HG02571 (cell line): ENCODE measurements at regions not wholly inside any gene's neighbourhood (a gene's known extent, or its start where the extent isn't known, plus 50 kb on each side); places are given as distances from the start of the nearest gene placed in this dataset.
"Not testable (repeated sequence)": the region's sequence is repeated elsewhere in the genome, so short reads cannot be mapped to it uniquely, and the experiment has no call there.

Source experiments
- ATAC-seq: cut with Tn5 transposase; IDR thresholded peaks from one replicate; pipeline ENCODE4 v1.9.1; 2021; ENCODE audit warnings: mild to moderate bottlenecking, moderate library complexity; ENCODE audit not compliant: unreplicated experiment

DNA sequence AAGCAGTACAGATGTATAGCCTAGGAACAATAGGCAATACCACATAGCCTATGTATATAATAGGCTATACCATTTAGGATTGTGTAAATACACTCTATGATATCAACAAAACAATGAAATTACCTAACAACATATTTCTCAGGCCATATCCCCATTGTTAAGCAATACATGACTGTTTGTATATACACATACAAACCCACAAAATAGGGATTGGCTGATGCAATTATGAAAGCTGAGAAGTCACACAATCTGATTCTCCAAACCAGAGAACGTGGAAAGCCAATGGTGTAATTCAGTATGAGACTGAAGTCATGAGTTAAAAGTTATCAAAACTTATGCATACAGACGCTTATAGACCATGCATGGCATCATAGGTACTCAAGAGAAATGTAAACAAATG is 700.1 kb upstream of the RAG2 start:
- no peak for ATAC-seq

DNA sequence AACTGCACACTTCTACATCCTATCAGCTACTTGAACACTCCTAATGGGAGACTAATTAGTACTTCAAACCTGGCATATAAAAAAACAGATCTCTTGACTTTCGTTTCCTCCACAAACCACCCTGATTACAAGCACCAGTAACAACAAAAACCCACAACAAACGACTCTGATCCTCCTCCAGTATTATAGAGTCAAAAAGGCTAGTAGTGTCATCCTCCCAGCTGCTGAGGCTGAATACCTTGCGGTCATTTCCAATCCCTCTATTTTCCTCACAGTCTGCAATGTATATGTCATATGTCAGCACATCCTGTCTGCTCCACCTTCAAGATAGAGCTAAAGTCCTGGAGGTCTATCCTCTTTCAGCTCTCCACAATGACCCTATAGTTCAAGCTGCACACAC is 688.9 kb upstream of the RAG2 start:
- ATAC-seq = no peak

DNA sequence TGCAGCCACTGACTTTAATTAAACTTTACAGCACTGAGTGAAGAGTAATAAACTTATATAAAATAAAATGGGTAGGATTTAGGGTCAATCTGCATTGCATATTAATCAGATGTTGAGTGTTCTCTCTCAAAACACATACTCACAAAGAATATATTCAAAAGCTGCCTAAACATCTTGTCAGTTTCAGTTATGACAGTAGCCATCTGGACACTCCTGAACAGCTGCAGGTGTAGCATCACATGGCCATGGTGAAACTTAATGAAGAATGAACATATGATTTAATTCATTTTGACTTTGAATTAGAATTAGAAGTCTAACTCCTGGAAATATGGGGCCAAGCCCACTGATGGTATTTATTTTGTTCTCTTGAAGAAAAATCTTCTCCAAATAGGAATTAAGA is 684.3 kb upstream of the RAG2 start:
- no peak for ATAC-seq

DNA sequence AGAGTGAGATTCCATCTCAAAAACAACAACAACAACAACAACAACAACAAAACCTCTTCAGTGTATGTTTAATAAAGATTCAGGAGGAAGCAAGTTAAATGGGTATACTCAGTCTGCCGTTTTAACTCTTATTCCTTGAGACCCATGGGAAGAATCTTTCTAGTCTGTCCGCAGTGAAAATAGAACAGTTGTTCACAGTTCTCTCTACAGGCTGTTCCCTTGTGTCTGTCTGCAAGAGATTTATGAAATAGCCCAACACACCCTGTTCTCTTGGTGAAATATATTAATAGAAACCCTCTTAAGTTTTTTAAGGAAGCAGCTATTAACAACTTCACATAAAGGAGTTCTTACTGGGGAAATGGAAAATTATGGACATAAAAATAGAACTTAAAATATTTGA is 682.2 kb upstream of the RAG2 start:
- ATAC-seq = no peak

DNA sequence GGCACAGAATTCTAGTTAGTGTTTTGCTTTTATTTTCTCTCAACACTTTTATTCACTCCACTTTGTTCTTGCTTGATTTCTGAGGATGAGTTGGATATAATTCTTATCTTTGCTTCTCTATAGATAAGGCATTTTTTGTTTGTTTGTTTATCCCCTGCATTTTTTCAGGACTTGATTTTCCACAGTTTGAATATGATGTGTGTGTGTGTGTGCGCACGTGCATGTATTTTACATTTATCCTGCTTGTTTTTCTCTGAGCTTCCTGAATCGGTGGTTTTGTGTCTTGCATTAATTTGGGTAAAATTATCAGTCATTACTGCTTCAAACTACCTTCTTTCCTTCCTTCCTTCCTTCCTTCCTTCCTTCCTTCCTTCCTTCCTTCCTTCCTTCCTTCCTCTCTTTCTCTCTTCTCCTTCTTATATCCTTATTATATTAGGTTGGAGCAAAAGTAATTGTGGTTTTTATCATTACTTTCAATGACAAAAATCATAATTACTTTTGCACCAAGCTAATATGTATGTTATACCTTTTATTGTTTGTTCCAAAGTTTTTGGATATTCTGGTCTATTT is 679.9 kb upstream of the RAG2 start:
- ATAC-seq = no peak

DNA sequence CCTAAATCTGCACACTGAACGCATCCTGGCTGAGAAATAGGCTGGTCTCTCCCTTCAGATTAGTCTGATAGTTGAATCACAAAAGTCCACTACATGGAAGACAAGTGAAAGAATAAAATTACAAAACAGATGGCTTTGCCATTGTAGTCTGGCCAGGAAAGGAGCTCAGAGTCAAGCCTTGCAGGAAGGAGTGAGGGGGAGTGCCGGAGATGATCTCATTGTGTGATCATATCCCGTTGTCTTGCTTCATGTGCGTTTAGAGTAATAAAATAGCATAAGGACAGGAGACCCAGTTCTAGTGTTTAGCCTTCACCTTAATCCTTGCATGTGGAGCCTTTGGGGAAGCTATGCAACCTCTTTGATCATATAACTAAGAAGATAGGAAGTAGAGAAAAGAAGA is 666.7 kb upstream of the RAG2 start:
- ATAC-seq = no peak

DNA sequence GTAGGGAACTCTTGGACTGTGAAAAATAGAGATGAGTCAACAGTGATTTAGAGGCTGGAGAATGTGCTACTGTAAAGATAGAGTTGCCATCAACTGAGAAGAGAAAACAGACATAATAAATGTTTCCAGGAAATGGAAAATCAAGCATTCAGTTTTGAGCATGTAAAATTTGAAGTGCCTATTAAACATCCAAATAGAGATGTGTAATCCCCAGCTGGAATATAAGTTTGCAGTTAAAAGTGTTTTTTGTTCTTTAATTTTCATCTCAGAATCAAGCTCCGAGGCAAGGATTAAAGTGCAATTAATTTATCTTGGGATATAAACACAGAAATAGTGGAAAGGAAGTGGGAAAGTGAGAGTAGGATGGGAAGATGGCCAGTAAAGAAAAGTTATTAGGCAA is 666.0 kb upstream of the RAG2 start:
- no peak for ATAC-seq

DNA sequence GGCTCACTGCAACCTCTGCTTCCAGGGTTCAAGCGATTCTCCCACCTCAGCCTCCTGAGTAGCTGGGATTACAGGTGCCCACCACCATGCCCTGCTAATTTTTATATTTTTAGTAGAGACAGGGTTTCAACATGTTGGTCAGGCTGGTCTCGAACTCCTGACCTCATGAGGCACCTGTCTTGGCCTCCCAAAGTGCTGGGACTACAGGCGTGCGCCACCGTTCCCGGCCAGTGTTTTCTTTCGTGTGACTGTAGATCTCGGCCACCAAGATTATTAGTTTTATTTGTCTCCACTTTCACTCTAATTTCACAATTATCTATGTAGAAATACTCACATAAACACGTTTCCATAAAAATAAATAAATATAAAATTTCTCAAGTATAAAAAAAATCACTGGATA is 665.4 kb upstream of the RAG2 start:
- not testable (repeated sequence) for ATAC-seq

DNA sequence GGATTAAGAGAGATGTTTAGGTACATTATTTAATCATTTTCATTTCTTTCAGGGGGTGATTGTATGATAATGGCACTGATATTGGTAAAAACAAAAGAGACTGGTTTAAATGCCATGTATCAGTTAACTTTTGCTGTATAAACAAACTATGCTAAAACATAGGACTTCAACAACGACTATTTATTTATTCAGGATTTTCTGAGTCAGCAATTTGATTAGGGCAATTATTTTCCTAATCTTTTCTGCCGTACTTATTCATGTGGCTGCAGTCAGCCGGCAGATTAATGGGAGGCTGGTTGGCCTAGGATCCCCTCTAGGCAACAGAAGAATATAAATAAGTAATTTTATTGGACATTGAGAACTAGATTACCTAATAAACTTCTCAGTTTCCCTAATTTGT is 661.7 kb upstream of the RAG2 start:
- no peak for ATAC-seq

DNA sequence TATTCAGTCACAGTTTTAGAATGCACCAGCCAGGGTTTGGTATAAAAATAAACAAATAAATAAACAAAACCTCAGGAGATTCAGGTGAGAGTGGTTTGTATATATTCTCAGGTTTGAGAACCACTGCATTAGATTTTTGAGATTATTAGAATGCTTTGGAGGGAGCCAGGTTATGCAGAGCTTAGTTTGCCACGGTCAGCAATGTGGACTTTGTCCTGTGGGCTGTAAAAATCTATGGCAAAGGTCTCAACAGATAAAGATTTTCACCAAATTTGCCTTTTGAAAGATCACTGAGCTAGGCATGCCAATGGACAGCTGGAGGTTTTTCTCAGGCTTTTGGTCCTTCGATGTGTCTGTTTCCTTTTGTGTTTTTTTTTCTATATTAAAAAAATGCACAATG is 650.1 kb upstream of the RAG2 start:
- ATAC-seq = no peak

DNA sequence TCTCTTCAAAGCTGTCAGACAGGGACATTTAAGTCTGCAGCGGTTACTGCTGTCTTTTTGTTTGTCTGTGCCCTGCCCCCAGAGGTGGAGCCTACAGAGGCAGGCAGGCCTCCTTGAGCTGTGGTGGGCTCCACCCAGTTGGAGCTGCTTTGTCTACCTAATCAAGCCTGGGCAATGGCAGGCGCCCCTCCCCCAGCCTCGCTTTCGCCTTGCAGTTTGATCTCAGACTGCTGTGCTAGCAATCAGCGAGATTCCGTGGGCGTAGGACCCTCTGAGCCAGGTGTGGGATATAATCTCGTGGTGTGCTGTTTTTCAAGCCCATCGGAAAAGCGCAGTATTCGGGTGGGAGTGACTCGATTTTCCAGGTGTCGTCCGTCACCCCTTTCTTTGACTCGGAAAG is 648.1 kb upstream of the RAG2 start:
- ATAC-seq = not testable (repeated sequence)

DNA sequence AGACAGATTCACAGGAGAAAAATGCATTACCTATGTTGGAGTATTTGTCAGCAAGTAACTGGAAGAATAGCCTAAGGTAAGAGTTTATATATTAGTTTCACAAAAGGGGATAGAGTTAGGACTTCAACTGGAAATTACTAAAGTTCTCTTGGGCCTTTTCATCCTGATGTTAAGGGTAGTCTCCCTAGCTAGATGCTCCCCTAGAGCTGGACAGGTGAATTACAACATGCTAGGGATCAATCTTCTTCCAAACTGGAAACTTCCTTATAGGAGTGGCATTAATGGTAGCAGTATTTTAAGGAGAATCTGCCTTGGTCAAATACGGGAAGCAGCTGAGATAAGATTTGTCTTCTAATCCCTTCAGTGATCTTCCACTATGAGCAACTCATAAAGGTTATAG is 632.8 kb upstream of the RAG2 start:
- ATAC-seq = no peak

DNA sequence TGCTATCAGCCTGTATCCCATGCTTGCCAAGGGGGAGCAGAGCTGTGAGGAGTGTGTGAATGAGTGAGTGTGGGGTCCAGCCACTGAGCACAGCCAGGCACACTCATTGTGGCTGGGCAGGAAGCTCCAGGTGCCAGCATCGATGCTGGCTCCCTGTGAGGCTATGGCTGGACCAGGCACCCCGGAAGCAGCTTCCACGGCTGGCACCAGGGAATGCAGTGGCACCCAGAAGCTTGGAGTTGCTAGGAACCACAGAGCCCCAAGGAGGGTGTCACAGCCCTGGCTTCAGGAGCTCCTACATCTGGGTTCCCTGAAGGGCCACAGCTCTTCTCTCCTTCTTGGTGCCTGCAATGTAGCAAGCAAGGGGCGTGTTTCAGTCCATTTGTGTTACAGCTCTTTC is 625.9 kb upstream of the RAG2 start:
- ATAC-seq = no peak

DNA sequence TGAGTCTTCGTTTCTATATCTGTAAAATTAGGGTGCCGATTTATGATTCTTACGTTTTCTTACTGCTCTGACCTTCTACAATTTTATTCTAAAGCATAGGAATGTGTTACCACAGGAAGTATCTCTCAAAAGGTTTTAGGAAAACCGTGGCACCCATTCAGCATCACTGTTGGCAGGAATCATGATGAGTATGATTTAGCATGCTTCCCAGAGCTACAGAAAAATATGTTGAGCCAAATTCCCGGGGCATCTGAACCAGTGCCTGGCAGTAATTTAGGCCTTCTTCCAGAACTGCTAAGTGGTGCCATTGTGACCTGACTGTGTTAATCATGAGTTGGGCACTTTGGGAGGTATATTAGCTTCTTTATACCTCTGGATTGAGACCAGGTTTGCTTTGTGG is 605.0 kb upstream of the RAG2 start:
- no peak for ATAC-seq

DNA sequence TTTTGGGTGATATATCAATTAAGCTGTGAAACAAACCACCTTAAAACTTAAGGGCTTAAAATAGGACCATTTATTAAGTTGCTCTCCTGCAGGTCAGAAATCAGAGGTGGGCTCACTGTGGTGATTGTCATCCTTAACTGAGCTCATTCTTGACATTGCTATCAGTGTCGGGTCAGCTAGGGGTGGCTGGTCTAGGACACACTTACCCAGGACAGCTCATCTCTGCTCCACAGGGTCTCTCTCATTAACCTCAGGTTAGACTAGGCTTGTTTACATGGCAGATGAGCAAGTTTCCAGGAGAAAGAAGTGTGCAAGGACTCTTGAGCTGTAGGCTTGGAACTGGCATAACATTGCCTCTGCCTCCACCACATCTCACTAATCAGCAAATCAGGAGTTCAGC is 601.0 kb upstream of the RAG2 start:
- ATAC-seq = no peak

DNA sequence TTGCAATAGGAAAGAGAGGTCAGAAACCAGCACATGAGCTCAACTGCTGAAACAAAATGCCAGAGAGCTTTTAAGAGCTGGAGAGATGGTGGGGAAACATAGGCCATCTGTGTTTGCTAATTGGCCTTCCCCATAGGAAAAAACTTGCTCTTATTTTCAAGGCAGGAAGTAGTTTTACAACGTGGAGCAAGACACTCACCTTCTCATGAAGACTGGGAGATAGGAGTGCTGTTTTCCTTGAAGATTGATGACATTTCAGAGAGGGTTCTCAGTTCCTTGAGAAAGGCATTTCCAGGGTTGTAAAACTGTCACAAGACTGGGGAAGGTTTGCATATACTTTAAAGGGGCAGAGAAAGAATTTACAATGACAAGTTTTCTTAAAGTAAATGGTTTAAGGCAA is 586.3 kb upstream of the RAG2 start:
- ATAC-seq = no peak

DNA sequence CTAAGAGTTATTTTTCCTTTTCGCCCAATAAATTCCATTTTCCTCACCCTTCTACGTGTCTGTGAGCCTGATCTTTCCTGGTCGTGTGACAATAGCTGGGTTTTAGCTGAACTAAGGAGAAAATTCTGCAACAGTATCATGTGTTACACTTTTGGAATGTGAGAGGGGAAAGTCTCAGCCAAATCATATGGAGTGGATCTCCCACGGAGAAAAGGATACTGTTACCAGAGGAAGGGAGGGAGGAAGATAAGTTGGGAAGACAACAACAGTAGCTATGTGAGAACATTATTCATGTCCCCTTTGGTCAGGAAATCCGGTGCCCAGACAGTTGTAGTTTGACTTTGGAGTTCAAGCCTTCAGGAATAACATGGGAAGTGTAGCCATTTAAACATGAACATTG is 584.0 kb upstream of the RAG2 start:
- ATAC-seq = no peak

DNA sequence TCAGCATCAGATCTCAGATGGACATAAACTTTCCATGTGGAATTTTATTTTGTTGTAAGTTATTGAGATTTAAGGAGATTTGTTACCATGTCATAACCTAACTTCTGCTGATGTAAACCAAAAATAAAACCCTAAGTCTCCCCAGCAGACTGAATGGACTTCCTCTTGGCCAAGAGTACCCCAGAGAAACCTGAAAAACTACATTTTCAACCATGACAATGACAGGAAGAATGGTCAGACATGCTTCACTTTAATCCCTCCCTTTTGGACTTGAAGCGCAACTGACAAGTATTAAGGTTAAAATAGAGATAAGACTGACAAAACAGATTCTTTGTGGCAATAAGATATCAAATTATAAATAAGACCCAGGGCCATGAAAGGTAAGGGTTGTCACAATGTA is 579.7 kb upstream of the RAG2 start:
- ATAC-seq = no peak

DNA sequence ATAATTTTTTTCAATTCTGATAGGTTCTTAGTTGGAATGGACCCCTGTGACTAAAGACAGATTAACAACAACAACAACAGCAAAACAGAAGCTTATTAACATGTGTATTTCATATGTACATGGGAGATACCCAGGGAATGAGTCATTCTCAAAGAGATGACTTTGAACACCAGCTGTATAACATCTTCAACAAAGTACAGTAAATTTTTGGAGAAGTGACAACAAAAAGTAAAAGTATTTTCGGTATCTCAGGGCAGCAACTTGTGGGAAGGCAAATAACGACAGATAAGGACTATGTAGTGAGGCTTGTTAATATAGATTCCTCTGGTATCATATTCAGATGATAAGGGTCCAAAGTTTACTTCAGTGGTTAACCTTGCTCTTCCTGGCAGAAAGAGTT is 573.4 kb upstream of the RAG2 start:
- ATAC-seq = no peak

DNA sequence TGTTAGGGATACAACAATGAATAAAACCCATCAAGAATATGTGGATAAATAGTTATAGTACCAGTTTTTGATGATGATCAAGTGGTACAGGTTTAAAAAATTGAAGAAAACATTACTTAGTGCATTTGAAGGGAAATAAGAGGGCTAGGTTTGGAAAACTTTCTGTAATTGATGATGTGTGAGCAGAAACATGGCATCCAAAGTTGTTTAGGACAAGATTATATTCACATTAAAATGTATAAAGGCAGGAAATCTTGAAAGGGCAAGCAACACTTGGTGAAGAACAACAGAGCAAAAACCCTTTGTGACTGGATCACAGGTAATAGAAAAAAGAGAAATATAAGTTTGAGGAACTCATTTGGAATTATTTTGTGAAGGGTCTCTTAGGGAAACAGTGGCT is 572.3 kb upstream of the RAG2 start:
- ATAC-seq = no peak

DNA sequence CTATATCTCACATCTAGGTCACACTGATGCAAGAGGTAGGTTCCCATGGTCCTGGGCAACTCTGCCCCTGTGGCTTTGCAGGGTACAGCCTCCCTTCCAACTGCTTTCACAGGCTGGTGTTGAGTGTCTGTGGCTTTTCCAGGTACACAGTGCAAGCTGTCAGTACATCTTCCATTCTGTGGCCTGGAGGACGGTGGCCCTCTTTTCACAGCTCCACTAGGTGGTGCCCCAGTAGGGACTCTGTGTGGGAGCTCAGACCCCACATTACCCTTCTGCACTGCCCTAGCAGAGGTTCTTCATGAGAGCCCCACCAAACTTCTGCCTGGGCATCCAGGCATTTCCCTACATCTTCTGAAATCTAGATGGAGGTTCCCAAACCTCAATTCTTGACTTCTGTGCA is 547.4 kb upstream of the RAG2 start:
- not testable (repeated sequence) for ATAC-seq

DNA sequence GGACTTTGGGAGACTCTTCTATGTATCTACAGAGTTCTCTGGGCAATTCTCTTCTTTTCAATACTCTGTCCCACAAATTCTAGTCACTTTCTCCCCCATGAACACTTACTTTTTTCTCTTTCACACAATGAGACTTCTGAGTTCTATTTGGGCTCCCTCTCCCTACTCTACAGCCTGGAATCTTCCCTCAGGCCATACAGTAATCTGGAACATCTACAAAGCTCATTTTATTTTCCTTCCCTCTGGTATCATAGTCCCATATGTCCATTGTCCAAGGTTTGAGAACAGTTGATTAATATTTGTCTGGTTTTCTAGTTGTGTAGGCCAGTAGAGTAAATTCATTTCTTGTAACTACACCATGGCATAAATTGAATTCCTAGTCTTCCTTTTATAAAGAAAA is 544.6 kb upstream of the RAG2 start:
- no peak for ATAC-seq

DNA sequence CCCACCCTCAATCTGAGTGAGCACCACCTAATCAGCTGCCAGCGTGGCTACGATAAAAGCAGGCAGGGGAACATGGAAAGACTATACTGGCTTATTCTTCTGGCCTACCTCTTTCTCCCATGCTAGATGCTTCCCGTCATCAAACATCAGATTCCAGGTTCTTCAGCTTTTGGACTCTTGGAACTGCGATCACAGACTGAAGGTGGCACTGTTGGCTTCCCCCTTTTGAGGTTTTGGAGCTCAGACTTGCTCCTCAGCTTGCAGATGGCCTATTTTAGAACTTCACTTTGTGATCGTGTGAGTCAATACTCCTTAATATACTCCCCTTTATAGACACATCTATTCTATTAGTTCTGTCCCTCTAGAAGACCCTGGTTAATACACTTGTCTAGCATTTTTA is 543.7 kb upstream of the RAG2 start:
- ATAC-seq = no peak

DNA sequence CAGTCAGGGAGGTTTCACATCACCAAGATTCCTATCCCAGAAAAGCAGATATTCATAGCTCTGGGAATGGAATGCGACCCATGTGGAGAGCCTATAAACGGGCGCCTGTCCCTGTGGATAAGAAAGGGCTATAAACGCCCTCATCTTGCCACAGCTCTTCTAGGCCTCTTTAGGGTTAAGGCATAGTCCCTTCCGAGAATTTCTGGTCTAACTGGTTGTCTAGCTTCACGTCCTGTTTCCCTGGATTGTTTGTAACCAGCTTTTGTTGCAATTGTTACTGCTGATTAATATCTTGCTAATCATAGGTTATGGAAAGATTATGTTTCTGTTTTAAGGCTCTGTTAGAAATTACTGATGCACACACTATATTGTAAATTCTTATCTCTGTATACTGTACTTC is 537.6 kb upstream of the RAG2 start:
- not testable (repeated sequence) for ATAC-seq
